Breast epithelium (tissue), 4 donors: ENCODE measurements at regions not wholly inside any gene's neighbourhood (a gene's known extent, or its start where the extent isn't known, plus 50 kb on each side); places are given as distances from the start of the nearest gene placed in this dataset.

Experiments
- DNase-seq, 2 donors: peaks; one replicate each; pipeline ENCODE4 v3.0.0-alpha.2; 2019; ENCODE audit warnings: low spot score in 2 of 2
- H3K27ac ChIP-seq, 2 donors: fragments of 200-600 bp; sonication (generic) in 1 of 2; one replicate each; pipeline ENCODE4 v1.5.1; 2016 to 2019; ENCODE audit warnings: mild to moderate bottlenecking in 1 of 2
- H3K27me3 ChIP-seq, 2 donors: fragments of 200-600 bp; sonication (generic) in 1 of 2; one replicate each; pipeline versions ENCODE4 v1.5.1 to v1.6.0; 2017 to 2019; ENCODE audit warnings: control low read depth in 1 of 2, mild to moderate bottlenecking in 1 of 2
- H3K36me3 ChIP-seq: fragments of 200-600 bp; one replicate; pipeline ENCODE4 v1.5.1; 2019
- H3K4me1 ChIP-seq, 2 donors: fragments of 200-600 bp; sonication (generic); one replicate each; pipeline ENCODE4 v1.5.1; 2016 to 2019; ENCODE audit warnings: control low read depth in 1 of 2
- H3K4me3 ChIP-seq, 3 donors: fragments of 200-600 bp; sonication (generic); 1 replicate in 2 of 3; 2 replicates in 1 of 3; pipeline ENCODE4 v1.5.1; 2016 to 2019; ENCODE audit warnings: mild to moderate bottlenecking in 3 of 3, moderate library complexity in 2 of 3
- H3K9me3 ChIP-seq, 2 donors: fragments of 200-600 bp; sonication (generic) in 1 of 2; one replicate each; pipeline ENCODE4 v1.5.1; 2016 to 2019; ENCODE audit warnings: control low read depth in 1 of 2
- POLR2A ChIP-seq: fragments of 450-650 bp; IDR thresholded peaks from one replicate; pipeline ENCODE4 v1.6.1; 2016; ENCODE audit warnings: antibody characterized with exemption, mild to moderate bottlenecking, moderate library complexity
- POLR2AphosphoS5 ChIP-seq, 3 donors: sonication (generic); formaldehyde crosslinking; IDR thresholded peaks; one replicate each; pipeline ENCODE4 v1.6.1; 2017; ENCODE audit warnings: antibody characterized with exemption in 3 of 3
- intact Hi-C: fragments of 100-400 bp; cut with DNase I; formaldehyde crosslinking; loops from one replicate; pipeline ENCODE4 v1.15.1; 2023; ENCODE audit warnings: low total_unique reads
- TF ChIP-seq, protein P1 (sequence below), 3 donors: fragments of 450-650 bp; IDR thresholded peaks; one replicate each; pipeline ENCODE4 v1.5.1; 2016 to 2017; ENCODE audit warnings: antibody characterized with exemption in 3 of 3, mild to moderate bottlenecking in 3 of 3, moderate library complexity in 3 of 3

- peak in 1 of 2 donors; percentile 65 for DNase-seq
- Histone ChIP-seq H3K27me3 (no peaks in the 10 kb centered on the region), H3K9me3 (no peaks in the 10 kb centered on the region), H3K36me3 (no peaks in the 10 kb centered on the region), H3K4me3 (no peak overlapping the region), H3K27ac (peak overlapping the region in 1 of 2 donors; percentile 20), H3K4me1 (peaks cover 0 to 10% of the 10 kb centered on the region in 2 donors)
- intact Hi-C loops, result no loop called here
- TF ChIP-seq, protein P1, sequence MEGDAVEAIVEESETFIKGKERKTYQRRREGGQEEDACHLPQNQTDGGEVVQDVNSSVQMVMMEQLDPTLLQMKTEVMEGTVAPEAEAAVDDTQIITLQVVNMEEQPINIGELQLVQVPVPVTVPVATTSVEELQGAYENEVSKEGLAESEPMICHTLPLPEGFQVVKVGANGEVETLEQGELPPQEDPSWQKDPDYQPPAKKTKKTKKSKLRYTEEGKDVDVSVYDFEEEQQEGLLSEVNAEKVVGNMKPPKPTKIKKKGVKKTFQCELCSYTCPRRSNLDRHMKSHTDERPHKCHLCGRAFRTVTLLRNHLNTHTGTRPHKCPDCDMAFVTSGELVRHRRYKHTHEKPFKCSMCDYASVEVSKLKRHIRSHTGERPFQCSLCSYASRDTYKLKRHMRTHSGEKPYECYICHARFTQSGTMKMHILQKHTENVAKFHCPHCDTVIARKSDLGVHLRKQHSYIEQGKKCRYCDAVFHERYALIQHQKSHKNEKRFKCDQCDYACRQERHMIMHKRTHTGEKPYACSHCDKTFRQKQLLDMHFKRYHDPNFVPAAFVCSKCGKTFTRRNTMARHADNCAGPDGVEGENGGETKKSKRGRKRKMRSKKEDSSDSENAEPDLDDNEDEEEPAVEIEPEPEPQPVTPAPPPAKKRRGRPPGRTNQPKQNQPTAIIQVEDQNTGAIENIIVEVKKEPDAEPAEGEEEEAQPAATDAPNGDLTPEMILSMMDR (IDR thresholded peaks at IDR 0.05), result no peak
- TF ChIP-seq POLR2A, result no peak
- no peak for TF ChIP-seq POLR2AphosphoS5 (IDR thresholded peaks at IDR 0.05)
Observed at GRCh38 chr10:33897291-33897752, 562.9 kb upstream of the NRP1 start.

- no peaks in the 10 kb centered on the region for H3K36me3 ChIP-seq
- no peaks in the 10 kb centered on the region for H3K4me1 ChIP-seq
- no peak for DNase-seq
- H3K27ac ChIP-seq, result no peak overlapping the region
- H3K9me3 ChIP-seq, result no peaks in the 10 kb centered on the region
- intact Hi-C loops, result no loop called here
- no peaks in the 10 kb centered on the region for H3K27me3 ChIP-seq
- no peak overlapping the region for H3K4me3 ChIP-seq
- TF ChIP-seq POLR2A, result no peak
Observed at GRCh38 chr10:33893506-33893905, 559.0 kb upstream of the NRP1 start.

- TF ChIP-seq, protein P1 (IDR thresholded peaks at IDR 0.05), result no peak
- no peak for TF ChIP-seq POLR2AphosphoS5 (IDR thresholded peaks at IDR 0.05)
- TF ChIP-seq POLR2A, result no peak
- H3K27ac ChIP-seq, result no peak overlapping the region
- no peaks in the 10 kb centered on the region for H3K36me3 ChIP-seq
- no peaks in the 10 kb centered on the region for H3K4me1 ChIP-seq
- H3K4me3 ChIP-seq, result no peak overlapping the region
- no peaks in the 10 kb centered on the region for H3K9me3 ChIP-seq
- intact Hi-C loops, result no loop called here
- no peaks in the 10 kb centered on the region for H3K27me3 ChIP-seq
- no peak for DNase-seq
Observed at GRCh38 chr10:33889371-33889770, 554.9 kb upstream of the NRP1 start.

DNA sequence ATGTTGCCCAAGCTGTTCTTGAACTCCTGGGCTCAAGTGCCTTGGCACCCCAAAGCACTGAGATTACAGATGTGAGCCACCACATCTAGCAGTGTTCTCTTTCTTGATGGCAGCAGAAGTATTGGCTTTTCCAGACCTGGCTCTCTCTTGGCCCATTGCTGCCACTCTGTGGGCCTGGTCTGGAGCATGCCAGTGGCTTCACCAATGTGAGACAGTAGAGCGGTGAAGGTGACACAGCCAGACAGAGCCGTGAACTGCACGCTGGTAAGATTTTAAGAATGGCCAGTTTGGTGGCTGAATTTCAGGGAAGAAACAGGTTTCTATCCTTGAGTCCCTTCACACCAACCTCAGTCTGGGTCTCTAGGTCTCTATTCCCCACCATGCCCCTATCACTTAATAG lies 552.7 kb upstream of the NRP1 start:
- intact Hi-C loops, result no loop called here
- Histone ChIP-seq H3K36me3 (no peaks in the 10 kb centered on the region), H3K4me3 (no peak overlapping the region), H3K27ac (no peak overlapping the region), H3K4me1 (no peaks in the 10 kb centered on the region), H3K27me3 (no peaks in the 10 kb centered on the region), H3K9me3 (no peaks in the 10 kb centered on the region)
- no peak for DNase-seq
- TF ChIP-seq POLR2AphosphoS5 (IDR thresholded peaks at IDR 0.05) (no peak), POLR2A (no peak)
- TF ChIP-seq, protein P1 (IDR thresholded peaks at IDR 0.05), result no peak

GRCh38 chr10:33886299-33886698 lies 551.8 kb upstream of the NRP1 start:
- no peak for TF ChIP-seq POLR2AphosphoS5 (IDR thresholded peaks at IDR 0.05)
- TF ChIP-seq POLR2A, result no peak
- TF ChIP-seq, protein P1 (IDR thresholded peaks at IDR 0.05), result no peak
- Histone ChIP-seq H3K4me1 (no peaks in the 10 kb centered on the region), H3K27me3 (no peaks in the 10 kb centered on the region), H3K9me3 (no peaks in the 10 kb centered on the region), H3K36me3 (no peaks in the 10 kb centered on the region), H3K27ac (no peak overlapping the region), H3K4me3 (no peak overlapping the region)
- intact Hi-C loops, result no loop called here
- DNase-seq, result no peak

- H3K4me1 ChIP-seq, result no peaks in the 10 kb centered on the region
- TF ChIP-seq, protein P1 (IDR thresholded peaks at IDR 0.05), result no peak
- TF ChIP-seq POLR2AphosphoS5 (IDR thresholded peaks at IDR 0.05), result no peak
- no peak for TF ChIP-seq POLR2A
- H3K36me3 ChIP-seq, result no peaks in the 10 kb centered on the region
- H3K27ac ChIP-seq, result no peak overlapping the region
- no peaks in the 10 kb centered on the region for H3K9me3 ChIP-seq
- no peak for DNase-seq
- intact Hi-C loops, result no loop called here
- H3K4me3 ChIP-seq, result no peak overlapping the region
- H3K27me3 ChIP-seq, result no peaks in the 10 kb centered on the region
Observed at GRCh38 chr10:33884604-33885003, 550.1 kb upstream of the NRP1 start.
